ENCODE measurements at regions not wholly inside any gene's neighbourhood (a gene's known extent, or its start where the extent isn't known, plus 50 kb on each side); places are given as distances from the start of the nearest gene placed in this dataset.
"Not testable (repeated sequence)": the region's sequence is repeated elsewhere in the genome, so short reads cannot be mapped to it uniquely, and the experiment has no call there.

GRCh38 chr18:60248336-60249330 is 123.9 kb downstream of the MC4R start:
- no peak overlapping the region for H3K27ac ChIP-seq
- intact Hi-C loops (cut with DNase I) = no loop called here
- no peaks in the 10 kb centered on the region for H3K4me1 ChIP-seq (replicated peaks)
- 76% methylated on average over 2 of the region's 2 CpGs for WGBS
- no peaks in the 10 kb centered on the region for H3K9me3 ChIP-seq
- no peaks in the 10 kb centered on the region for H3K36me3 ChIP-seq
- no peak overlapping the region for H3K4me3 ChIP-seq
- no peaks in the 10 kb centered on the region for H3K27me3 ChIP-seq (replicated peaks; ENCODE audit: insufficient read depth)
- no peak for DNase-seq (ENCODE audit: low spot score)
- TF ChIP-seq POLR2AphosphoS5 (IDR thresholded peaks at IDR 0.05) = no peak
- TF ChIP-seq, protein P1, sequence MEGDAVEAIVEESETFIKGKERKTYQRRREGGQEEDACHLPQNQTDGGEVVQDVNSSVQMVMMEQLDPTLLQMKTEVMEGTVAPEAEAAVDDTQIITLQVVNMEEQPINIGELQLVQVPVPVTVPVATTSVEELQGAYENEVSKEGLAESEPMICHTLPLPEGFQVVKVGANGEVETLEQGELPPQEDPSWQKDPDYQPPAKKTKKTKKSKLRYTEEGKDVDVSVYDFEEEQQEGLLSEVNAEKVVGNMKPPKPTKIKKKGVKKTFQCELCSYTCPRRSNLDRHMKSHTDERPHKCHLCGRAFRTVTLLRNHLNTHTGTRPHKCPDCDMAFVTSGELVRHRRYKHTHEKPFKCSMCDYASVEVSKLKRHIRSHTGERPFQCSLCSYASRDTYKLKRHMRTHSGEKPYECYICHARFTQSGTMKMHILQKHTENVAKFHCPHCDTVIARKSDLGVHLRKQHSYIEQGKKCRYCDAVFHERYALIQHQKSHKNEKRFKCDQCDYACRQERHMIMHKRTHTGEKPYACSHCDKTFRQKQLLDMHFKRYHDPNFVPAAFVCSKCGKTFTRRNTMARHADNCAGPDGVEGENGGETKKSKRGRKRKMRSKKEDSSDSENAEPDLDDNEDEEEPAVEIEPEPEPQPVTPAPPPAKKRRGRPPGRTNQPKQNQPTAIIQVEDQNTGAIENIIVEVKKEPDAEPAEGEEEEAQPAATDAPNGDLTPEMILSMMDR (IDR thresholded peaks at IDR 0.05) = no peak

GRCh38 chr18:60247103-60247502 is 125.5 kb downstream of the MC4R start:
- DNase-seq (ENCODE audit: low spot score) = no peak
- H3K4me1 ChIP-seq (replicated peaks) = no peaks in the 10 kb centered on the region
- intact Hi-C loops (cut with DNase I) = no loop called here
- WGBS = 43% methylated on average over 3 of the region's 3 CpGs
- H3K9me3 ChIP-seq = no peaks in the 10 kb centered on the region
- H3K27me3 ChIP-seq (replicated peaks; ENCODE audit: insufficient read depth) = no peaks in the 10 kb centered on the region
- no peak overlapping the region for H3K4me3 ChIP-seq
- no peak overlapping the region for H3K27ac ChIP-seq
- H3K36me3 ChIP-seq = no peaks in the 10 kb centered on the region
- TF ChIP-seq POLR2A (IDR thresholded peaks at IDR 0.05) = no peak
- no peak for TF ChIP-seq POLR2AphosphoS5 (IDR thresholded peaks at IDR 0.05)
- TF ChIP-seq, protein P1 (IDR thresholded peaks at IDR 0.05) = no peak

DNA sequence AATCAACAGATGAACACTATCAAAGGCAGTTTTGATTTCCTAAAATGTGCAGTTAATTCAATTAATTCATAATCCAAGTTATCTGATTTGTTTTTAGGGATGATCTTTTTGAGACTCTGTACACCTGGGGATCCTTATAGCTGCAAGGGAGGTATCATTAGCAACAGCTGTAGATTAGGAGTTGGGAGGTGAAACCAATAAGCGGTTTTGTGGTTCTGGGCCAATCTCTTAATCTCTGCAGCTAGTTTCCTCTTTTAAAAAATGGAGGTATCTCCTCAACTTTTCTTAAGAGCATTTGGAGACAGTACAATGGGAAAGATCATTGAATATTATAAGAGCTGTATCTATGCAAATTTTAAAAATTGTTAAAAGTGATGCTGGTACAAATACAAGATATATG is 126.0 kb downstream of the MC4R start:
- TF ChIP-seq POLR2A (IDR thresholded peaks at IDR 0.05) (no peak), POLR2AphosphoS5 (IDR thresholded peaks at IDR 0.05) (no peak)
- TF ChIP-seq, protein P1 (IDR thresholded peaks at IDR 0.05) = no peak
- 82% methylated on average over 1 of the region's 1 CpG for WGBS
- H3K9me3 ChIP-seq = no peaks in the 10 kb centered on the region
- intact Hi-C loops (cut with DNase I) = no loop called here
- no peak for DNase-seq (ENCODE audit: low spot score)
- no peak overlapping the region for H3K27ac ChIP-seq
- no peaks in the 10 kb centered on the region for H3K27me3 ChIP-seq (replicated peaks; ENCODE audit: insufficient read depth)
- no peaks in the 10 kb centered on the region for H3K36me3 ChIP-seq
- no peaks in the 10 kb centered on the region for H3K4me1 ChIP-seq (replicated peaks)
- no peak overlapping the region for H3K4me3 ChIP-seq

- Histone ChIP-seq H3K4me3 (no peak overlapping the region), H3K4me1 (replicated peaks) (no peaks in the 10 kb centered on the region), H3K9me3 (no peaks in the 10 kb centered on the region), H3K27me3 (replicated peaks; ENCODE audit: insufficient read depth) (no peaks in the 10 kb centered on the region), H3K27ac (no peak overlapping the region), H3K36me3 (no peaks in the 10 kb centered on the region)
- intact Hi-C loops (cut with DNase I) = no loop called here
- no peak for DNase-seq (ENCODE audit: low spot score)
- no peak for TF ChIP-seq POLR2A (IDR thresholded peaks at IDR 0.05)
- no peak for TF ChIP-seq POLR2AphosphoS5 (IDR thresholded peaks at IDR 0.05)
- TF ChIP-seq, protein P1 (IDR thresholded peaks at IDR 0.05) = no peak
- 97% methylated on average over 5 of the region's 5 CpGs for WGBS
Measured at GRCh38 chr18:60245096-60245495, 127.5 kb downstream of the MC4R start.

DNA sequence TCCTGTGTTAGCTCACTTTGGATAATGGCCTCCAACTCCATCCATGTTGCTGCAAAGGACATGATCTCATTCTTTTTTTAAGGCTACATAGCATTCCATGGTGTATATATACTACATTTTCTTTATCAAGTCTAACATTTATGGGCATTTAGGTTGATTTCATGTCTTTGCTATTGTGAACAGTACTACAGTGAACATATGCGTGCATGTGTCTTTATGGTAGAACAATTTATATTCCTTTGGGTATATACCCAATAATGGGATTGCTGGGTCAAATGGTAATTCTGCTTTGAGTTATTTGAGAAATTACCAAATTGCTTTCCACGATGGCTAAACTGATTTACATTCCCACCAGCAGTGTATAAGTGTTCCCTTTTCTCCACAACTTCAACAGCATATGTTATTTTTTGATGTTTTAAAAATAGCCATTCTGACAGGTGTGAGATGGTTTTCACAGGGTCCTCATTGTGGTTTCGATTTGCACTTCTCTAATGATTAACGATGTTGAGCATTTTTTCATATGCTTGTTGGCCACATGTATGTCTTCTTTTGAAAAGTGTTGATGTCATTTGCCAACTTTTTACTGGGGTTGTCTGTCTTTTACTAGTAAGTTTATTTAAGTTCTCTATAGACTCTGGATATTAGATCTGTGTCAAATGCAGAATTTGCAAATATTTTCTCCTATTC is 133.4 kb downstream of the MC4R start:
- H3K4me3 ChIP-seq; intact Hi-C loops (cut with DNase I); DNase-seq (ENCODE audit: low spot score); H3K36me3 ChIP-seq; H3K9me3 ChIP-seq; H3K4me1 ChIP-seq (replicated peaks); H3K27ac ChIP-seq; H3K27me3 ChIP-seq (replicated peaks; ENCODE audit: insufficient read depth): not testable (repeated sequence)
- WGBS = 81% methylated on average over 4 of the region's 4 CpGs

Data from prostate gland (tissue), 2 donors.